HEK293 (cell line): ENCODE measurements at regions not wholly inside any gene's neighbourhood (a gene's known extent, or its start where the extent isn't known, plus 50 kb on each side); places are given as distances from the start of the nearest gene placed in this dataset.

Source experiments
- CTCF ChIA-PET: fragments of 350-600 bp; formaldehyde crosslinking; extraction: SDS; loops from one replicate; lab custom pipeline; 2021; ENCODE audit warnings: antibody characterized with exemption; lab: Yijun Ruan, JAX
- POLR2A ChIA-PET: fragments of 300-600 bp; formaldehyde crosslinking; extraction: SDS; loops from one replicate; lab custom pipeline; 2020; ENCODE audit warnings: antibody characterized with exemption, inconsistent platforms; lab: Yijun Ruan, JAX
- H3K27ac ChIP-seq: fragments of 200-500 bp; sonication (Bioruptor generic); 2 replicates; pipeline ENCODE4 v1.5.1; 2014; ENCODE audit warnings: low read depth, low read length, control low read depth, inconsistent platforms; ENCODE audit errors: extremely low read depth
- H3K36me3 ChIP-seq, 2 experiments: fragments of 200-500 bp in 1 of 2; sonication (Bioruptor generic) in 1 of 2; 1 replicate in 1 of 2; 2 replicates in 1 of 2; pipeline ENCODE4 v1.5.1; 2014 to 2017; ENCODE audit warnings: inconsistent platforms in 2 of 2, low read length in 2 of 2; ENCODE audit not compliant: control insufficient read depth in 2 of 2, insufficient read depth in 1 of 2
- H3K4me1 ChIP-seq: fragments of 200-500 bp; sonication (Bioruptor generic); 2 replicates; pipeline ENCODE4 v1.5.1; 2014; ENCODE audit warnings: mild to moderate bottlenecking, low read length, inconsistent platforms; ENCODE audit not compliant: control insufficient read depth, insufficient read depth
- H3K4me3 ChIP-seq: 2 replicates; pipeline ENCODE4 v1.5.1; 2011; ENCODE audit warnings: low read depth, mild to moderate bottlenecking, control low read depth, low read length, moderate library complexity
- H3K9me3 ChIP-seq: fragments of 200-500 bp; sonication (Bioruptor generic); 2 replicates; pipeline ENCODE4 v1.5.1; 2014; ENCODE audit warnings: low read depth, low read length, inconsistent platforms; ENCODE audit not compliant: control insufficient read depth, insufficient read depth
- HOXA7 ChIP-seq: sonication (generic); formaldehyde crosslinking; IDR thresholded peaks from 2 replicates; pipeline ENCODE4 v1.8.1; 2022; ENCODE audit warnings: missing genetic modification reagents, borderline replicate concordance
- MYNN ChIP-seq: fragments of 450-650 bp; formaldehyde crosslinking; IDR thresholded peaks from 2 replicates; pipeline ENCODE4 v1.5.1; 2016; ENCODE audit warnings: missing biosample characterization, missing genetic modification characterization, borderline replicate concordance
- OSR2 ChIP-seq: fragments of 450-650 bp; formaldehyde crosslinking; IDR thresholded peaks from 2 replicates; pipeline ENCODE4 v1.5.1; 2016; ENCODE audit warnings: missing biosample characterization, missing genetic modification characterization
- SALL2 ChIP-seq: fragments of 450-650 bp; formaldehyde crosslinking; IDR thresholded peaks from 2 replicates; pipeline ENCODE4 v1.5.0; 2017; ENCODE audit warnings: missing biosample characterization, mild to moderate bottlenecking, missing genetic modification characterization, borderline replicate concordance
- SCRT1 ChIP-seq: fragments of 450-650 bp; formaldehyde crosslinking; IDR thresholded peaks from 2 replicates; pipeline ENCODE4 v1.5.1; 2016; ENCODE audit warnings: missing biosample characterization, missing genetic modification characterization, borderline replicate concordance
- SCRT2 ChIP-seq: fragments of 450-650 bp; formaldehyde crosslinking; IDR thresholded peaks from 2 replicates; pipeline ENCODE4 v1.5.1; 2016; ENCODE audit warnings: missing biosample characterization, missing genetic modification characterization
- YY1 ChIP-seq: fragments of 450-650 bp; formaldehyde crosslinking; IDR thresholded peaks from 2 replicates; pipeline ENCODE4 v1.5.1; 2018; ENCODE audit warnings: missing biosample characterization, missing genetic modification characterization
- ZNF10 ChIP-seq: fragments of 450-650 bp; formaldehyde crosslinking; IDR thresholded peaks from 2 replicates; pipeline ENCODE4 v1.5.1; 2017; ENCODE audit warnings: missing biosample characterization, missing genetic modification characterization
- ZNF157 ChIP-seq: fragments of 450-650 bp; formaldehyde crosslinking; IDR thresholded peaks from 2 replicates; pipeline ENCODE4 v1.5.1; 2016; ENCODE audit warnings: missing biosample characterization, missing genetic modification characterization
- ZNF202 ChIP-seq: fragments of 450-650 bp; formaldehyde crosslinking; IDR thresholded peaks from 2 replicates; pipeline ENCODE4 v1.5.1; 2016; ENCODE audit warnings: missing biosample characterization, missing genetic modification characterization, borderline replicate concordance
- ZNF416 ChIP-seq: fragments of 450-650 bp; formaldehyde crosslinking; IDR thresholded peaks from 2 replicates; pipeline ENCODE4 v1.5.1; 2016; ENCODE audit warnings: missing biosample characterization, missing genetic modification characterization
- ZNF510 ChIP-seq: fragments of 450-650 bp; formaldehyde crosslinking; IDR thresholded peaks from 2 replicates; pipeline ENCODE4 v1.5.1; 2018; ENCODE audit warnings: mild to moderate bottlenecking, missing genetic modification characterization, missing biosample characterization; ENCODE audit not compliant: insufficient replicate concordance
- ZNF521 ChIP-seq: fragments of 450-650 bp; formaldehyde crosslinking; IDR thresholded peaks from 2 replicates; pipeline ENCODE4 v1.5.1; 2017; ENCODE audit warnings: missing biosample characterization, mild to moderate bottlenecking, missing genetic modification characterization
- ZNF596 ChIP-seq: fragments of 450-650 bp; IDR thresholded peaks from 2 replicates; pipeline ENCODE4 v1.5.0; 2018; ENCODE audit warnings: missing biosample characterization, mild to moderate bottlenecking, missing genetic modification characterization, moderate library complexity
- ZNF626 ChIP-seq: fragments of 450-650 bp; sonication (Bioruptor Pico); formaldehyde crosslinking; IDR thresholded peaks from 2 replicates; pipeline ENCODE4 v1.5.1; 2018; ENCODE audit warnings: missing biosample characterization, missing genetic modification characterization, inconsistent platforms
- ZNF629 ChIP-seq: fragments of 450-650 bp; formaldehyde crosslinking; IDR thresholded peaks from 2 replicates; pipeline ENCODE4 v1.5.1; 2017; ENCODE audit warnings: missing biosample characterization, missing genetic modification characterization
- ZNF776 ChIP-seq: fragments of 450-650 bp; formaldehyde crosslinking; IDR thresholded peaks from 2 replicates; pipeline ENCODE4 v1.5.0; 2017; ENCODE audit warnings: missing biosample characterization, missing genetic modification characterization, borderline replicate concordance
- ZNF830 ChIP-seq: fragments of 450-650 bp; IDR thresholded peaks from 2 replicates; pipeline ENCODE4 v1.5.0; 2018; ENCODE audit warnings: missing biosample characterization, missing genetic modification characterization, low read depth, mild to moderate bottlenecking, moderate library complexity
- ZXDB ChIP-seq: fragments of 450-650 bp; formaldehyde crosslinking; IDR thresholded peaks from 2 replicates; pipeline ENCODE4 v1.5.1; 2016; ENCODE audit warnings: missing biosample characterization, missing genetic modification characterization
- TF ChIP-seq, protein P1 (sequence below): fragments of 450-650 bp; formaldehyde crosslinking; IDR thresholded peaks from 2 replicates; pipeline ENCODE4 v1.5.1; 2016; ENCODE audit warnings: missing biosample characterization, missing genetic modification characterization
- TF ChIP-seq, protein P2 (sequence below): fragments of 450-650 bp; formaldehyde crosslinking; IDR thresholded peaks from 2 replicates; pipeline ENCODE4 v1.5.1; 2017; ENCODE audit warnings: missing biosample characterization, mild to moderate bottlenecking, missing genetic modification characterization, moderate library complexity

DNA sequence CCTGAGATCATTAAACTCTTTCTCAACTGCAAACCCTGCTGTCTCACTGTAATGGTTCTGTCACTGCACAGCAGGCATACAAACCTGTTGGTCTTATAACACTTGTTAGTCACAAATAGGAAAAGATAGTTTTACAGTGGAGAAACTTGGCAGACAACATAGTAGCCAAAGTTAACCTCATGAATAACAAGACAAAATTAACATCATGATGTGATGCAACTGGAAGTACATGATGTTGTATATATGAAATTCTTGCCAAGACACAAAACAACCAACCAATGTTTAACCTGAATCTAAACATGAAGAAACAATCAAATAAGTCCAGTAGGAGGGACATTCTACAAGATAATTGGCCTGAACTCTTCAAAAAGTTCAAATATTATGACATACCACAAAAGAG lies 189.3 kb downstream of the RNF152 start:
- H3K9me3 ChIP-seq = no peaks in the 10 kb centered on the region
- POLR2A ChIA-PET = no interaction called here
- no peak overlapping the region for H3K27ac ChIP-seq
- no peak overlapping the region for H3K4me3 ChIP-seq
- no peaks in the 10 kb centered on the region for H3K4me1 ChIP-seq
- no peaks in the 10 kb centered on the region for H3K36me3 ChIP-seq
- TF ChIP-seq, protein P1, sequence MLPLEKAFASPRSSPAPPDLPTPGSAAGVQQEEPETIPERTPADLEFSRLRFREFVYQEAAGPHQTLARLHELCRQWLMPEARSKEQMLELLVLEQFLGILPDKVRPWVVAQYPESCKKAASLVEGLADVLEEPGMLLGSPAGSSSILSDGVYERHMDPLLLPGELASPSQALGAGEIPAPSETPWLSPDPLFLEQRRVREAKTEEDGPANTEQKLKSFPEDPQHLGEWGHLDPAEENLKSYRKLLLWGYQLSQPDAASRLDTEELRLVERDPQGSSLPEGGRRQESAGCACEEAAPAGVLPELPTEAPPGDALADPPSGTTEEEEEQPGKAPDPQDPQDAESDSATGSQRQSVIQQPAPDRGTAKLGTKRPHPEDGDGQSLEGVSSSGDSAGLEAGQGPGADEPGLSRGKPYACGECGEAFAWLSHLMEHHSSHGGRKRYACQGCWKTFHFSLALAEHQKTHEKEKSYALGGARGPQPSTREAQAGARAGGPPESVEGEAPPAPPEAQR (tag by site-specific recombination) = no peak
- TF ChIP-seq SCRT2 (0 out of 2 replicates have a peak, but pooled peaks have one; percentile 51), SALL2 (no peak), ZNF776 (no peak)
- CTCF ChIA-PET = interaction anchor here (0.6 kb wide), 1 partner anchor 428 kb away, joined by 4 read pairs; no protein-coding TSS in a partner anchor

DNA sequence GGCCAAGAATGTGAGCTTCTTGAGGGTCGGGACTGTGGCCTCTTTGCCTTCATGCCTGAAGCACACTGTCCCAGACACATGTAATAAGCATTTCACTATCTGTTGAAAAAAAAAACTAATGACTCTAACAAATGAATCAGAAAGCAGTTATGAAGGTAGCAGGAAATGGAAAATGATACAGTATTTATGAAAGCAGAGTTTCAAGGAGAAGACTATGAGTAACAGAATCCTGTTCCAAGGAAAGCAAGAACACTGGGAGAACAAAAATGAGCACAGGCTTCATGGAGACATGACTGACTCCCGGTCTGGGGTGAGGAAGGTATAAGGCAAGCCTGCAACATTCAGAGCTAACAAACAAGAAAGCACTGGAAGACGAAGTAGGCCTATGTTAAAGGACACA lies 190.8 kb downstream of the RNF152 start:
- TF ChIP-seq ZNF416 (tag by site-specific recombination) (no peak), HOXA7 (no peak), ZXDB (tag by site-specific recombination) (no peak), YY1 (tag by site-specific recombination) (no peak), ZNF830 (no peak), ZNF510 (tag by site-specific recombination) (no peak), ZNF521 (tag by site-specific recombination) (no peak), SCRT1 (tag by site-specific recombination) (no peak), ZNF202 (tag by site-specific recombination) (no peak), ZNF596 (tag by site-specific recombination) (no peak), OSR2 (tag by site-specific recombination) (no peak), ZNF626 (tag by site-specific recombination) (no peak), ZNF157 (tag by site-specific recombination) (no peak), ZNF10 (tag by site-specific recombination) (no peak), MYNN (no peak), ZNF629 (tag by site-specific recombination) (no peak)
- TF ChIP-seq, protein P2, sequence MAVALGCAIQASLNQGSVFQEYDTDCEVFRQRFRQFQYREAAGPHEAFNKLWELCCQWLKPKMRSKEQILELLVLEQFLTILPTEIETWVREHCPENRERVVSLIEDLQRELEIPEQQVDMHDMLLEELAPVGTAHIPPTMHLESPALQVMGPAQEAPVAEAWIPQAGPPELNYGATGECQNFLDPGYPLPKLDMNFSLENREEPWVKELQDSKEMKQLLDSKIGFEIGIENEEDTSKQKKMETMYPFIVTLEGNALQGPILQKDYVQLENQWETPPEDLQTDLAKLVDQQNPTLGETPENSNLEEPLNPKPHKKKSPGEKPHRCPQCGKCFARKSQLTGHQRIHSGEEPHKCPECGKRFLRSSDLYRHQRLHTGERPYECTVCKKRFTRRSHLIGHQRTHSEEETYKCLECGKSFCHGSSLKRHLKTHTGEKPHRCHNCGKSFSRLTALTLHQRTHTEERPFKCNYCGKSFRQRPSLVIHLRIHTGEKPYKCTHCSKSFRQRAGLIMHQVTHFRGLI (tag by site-specific recombination) = no peak
- TF ChIP-seq, all 188 proteins: peak for 0
- Histone ChIP-seq H3K9me3 (no peaks in the 10 kb centered on the region), H3K27ac (no peak overlapping the region), H3K4me3 (no peak overlapping the region), H3K4me1 (no peaks in the 10 kb centered on the region), H3K36me3 (no peaks in the 10 kb centered on the region)
- ChIA-PET CTCF (interaction anchor here (0.6 kb wide), 2 partner anchors 1027 to 1035 kb away, joined by 3 to 5 read pairs; no protein-coding TSS in a partner anchor), POLR2A (interaction anchor here (0.6 kb wide), 1 partner anchor 1802 kb away, joined by 3 read pairs; the partner anchor contains the start of gene PMAIP1)
